ENCODE measurements at regions not wholly inside any gene's neighbourhood (a gene's known extent, or its start where the extent isn't known, plus 50 kb on each side); places are given as distances from the start of the nearest gene placed in this dataset.

DNA sequence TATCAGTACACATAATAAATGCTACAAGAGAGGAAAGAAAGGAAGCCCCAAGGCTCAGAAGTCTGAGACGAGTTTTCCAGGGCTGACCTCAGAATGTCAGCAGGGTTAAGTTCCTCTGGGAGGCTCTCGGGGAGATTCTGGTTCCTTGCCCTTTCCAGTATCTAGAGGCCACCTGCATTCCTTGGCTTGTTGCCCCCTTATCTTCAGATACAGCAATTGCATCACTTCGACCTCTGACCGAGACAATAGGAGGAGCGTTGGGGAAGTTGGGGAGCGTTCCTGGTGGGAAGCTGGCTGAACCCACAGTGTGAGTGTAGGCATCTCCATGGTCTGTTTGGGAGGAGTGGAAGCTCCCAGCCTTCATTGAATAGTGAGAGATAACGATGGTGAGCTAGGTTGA is 72.0 kb upstream of the MTPN start:
- TF ChIP-seq, protein P1, sequence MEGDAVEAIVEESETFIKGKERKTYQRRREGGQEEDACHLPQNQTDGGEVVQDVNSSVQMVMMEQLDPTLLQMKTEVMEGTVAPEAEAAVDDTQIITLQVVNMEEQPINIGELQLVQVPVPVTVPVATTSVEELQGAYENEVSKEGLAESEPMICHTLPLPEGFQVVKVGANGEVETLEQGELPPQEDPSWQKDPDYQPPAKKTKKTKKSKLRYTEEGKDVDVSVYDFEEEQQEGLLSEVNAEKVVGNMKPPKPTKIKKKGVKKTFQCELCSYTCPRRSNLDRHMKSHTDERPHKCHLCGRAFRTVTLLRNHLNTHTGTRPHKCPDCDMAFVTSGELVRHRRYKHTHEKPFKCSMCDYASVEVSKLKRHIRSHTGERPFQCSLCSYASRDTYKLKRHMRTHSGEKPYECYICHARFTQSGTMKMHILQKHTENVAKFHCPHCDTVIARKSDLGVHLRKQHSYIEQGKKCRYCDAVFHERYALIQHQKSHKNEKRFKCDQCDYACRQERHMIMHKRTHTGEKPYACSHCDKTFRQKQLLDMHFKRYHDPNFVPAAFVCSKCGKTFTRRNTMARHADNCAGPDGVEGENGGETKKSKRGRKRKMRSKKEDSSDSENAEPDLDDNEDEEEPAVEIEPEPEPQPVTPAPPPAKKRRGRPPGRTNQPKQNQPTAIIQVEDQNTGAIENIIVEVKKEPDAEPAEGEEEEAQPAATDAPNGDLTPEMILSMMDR (IDR thresholded peaks at IDR 0.05) = no peak
- TF ChIP-seq EP300 (IDR thresholded peaks at IDR 0.05) (no peak), POLR2A (IDR thresholded peaks at IDR 0.05; ENCODE audit: low read depth) (no peak)
